Mesodermal cell (in vitro differentiated cells): ENCODE measurements at regions not wholly inside any gene's neighbourhood (a gene's known extent, or its start where the extent isn't known, plus 50 kb on each side); places are given as distances from the start of the nearest gene placed in this dataset.
"Not testable (repeated sequence)": the region's sequence is repeated elsewhere in the genome, so short reads cannot be mapped to it uniquely, and the experiment has no call there.

Experiments used
- H3K27ac ChIP-seq: 2 replicates; pipeline ENCODE4 v1.7.0; 2013; ENCODE audit warnings: mild to moderate bottlenecking, low read depth, low read length, moderate library complexity; ENCODE audit not compliant: severe bottlenecking
- H3K36me3 ChIP-seq: 2 replicates; pipeline ENCODE4 v1.7.1; 2013; ENCODE audit warnings: mild to moderate bottlenecking, low read length, moderate library complexity; ENCODE audit not compliant: control insufficient read depth, insufficient read depth
- H3K4me1 ChIP-seq: one replicate; pipeline ENCODE4 v1.7.1; 2013; ENCODE audit warnings: mild to moderate bottlenecking, low read length; ENCODE audit not compliant: insufficient read depth, control insufficient read depth, poor library complexity, severe bottlenecking
- H3K4me3 ChIP-seq: 2 replicates; pipeline ENCODE4 v1.7.0; 2013; ENCODE audit warnings: low read length, control low read depth, mild to moderate bottlenecking; ENCODE audit not compliant: insufficient read depth, poor library complexity, severe bottlenecking; ENCODE audit errors: extremely low read depth
- H3K9me3 ChIP-seq: 2 replicates; pipeline ENCODE4 v1.7.1; 2013; ENCODE audit warnings: mild to moderate bottlenecking, low read length, moderate library complexity; ENCODE audit not compliant: control insufficient read depth
- WGBS, 2 experiments: methylation state at CpG; one replicate each; pipeline ENCODE4 v1.1.5; 2013; ENCODE audit warnings: missing lambda C conversion rate in 2 of 2; ENCODE audit not compliant: insufficient coverage in 2 of 2; 5-methylcytosine and 5-hydroxymethylcytosine counted together

DNA sequence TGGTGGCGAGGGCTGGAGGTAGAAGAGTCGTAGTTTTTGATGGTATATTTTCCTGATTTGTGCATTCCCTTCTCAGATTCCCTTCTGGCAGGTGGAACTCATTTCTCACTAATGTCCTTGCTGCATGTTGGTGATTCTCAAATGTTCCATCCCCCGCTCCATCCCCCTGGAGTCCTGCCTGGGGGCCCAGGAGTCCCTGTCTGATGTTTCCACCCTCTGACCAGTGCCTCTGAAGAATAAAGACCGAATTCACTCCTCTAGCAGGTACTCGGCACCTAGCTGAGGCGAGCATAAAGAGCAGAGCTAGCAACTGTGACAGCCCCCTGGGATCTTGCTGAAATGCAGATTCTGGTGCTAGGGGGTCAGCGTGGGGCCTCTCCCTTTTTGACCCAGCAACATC, 301.8 kb downstream of the BCL2L11 start:
- not testable (repeated sequence) for H3K36me3 ChIP-seq, H3K4me1 ChIP-seq, H3K27ac ChIP-seq, H3K9me3 ChIP-seq, H3K4me3 ChIP-seq
- WGBS, 2 experiments: 93 to 96% methylated on average over 4 to 5 of the region's 7 CpGs

DNA sequence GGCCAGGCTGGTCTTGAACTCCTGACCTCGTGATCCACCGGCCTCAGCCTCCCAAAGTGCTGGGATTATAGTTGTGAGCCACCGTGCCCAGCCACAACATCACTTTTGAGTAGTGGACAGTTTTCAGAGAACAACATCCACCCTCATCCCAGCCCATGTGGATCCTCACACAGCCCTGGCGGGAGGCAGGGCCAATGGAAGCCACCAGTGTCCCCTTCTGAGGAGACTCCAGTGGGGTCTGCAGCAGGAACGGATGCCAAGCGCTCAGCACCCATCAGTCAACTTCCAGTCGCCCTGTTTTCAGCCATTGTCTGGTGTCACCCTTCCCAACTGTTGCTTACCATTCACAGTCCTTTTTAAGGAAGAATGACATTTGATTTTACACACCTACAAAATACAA, 302.5 kb downstream of the BCL2L11 start:
- 90% methylated on average over 2 of the region's 7 CpGs; no CpG with 5 or more reads in 1 of the 2 experiments for WGBS, 2 experiments
- not testable (repeated sequence) for H3K9me3 ChIP-seq, H3K4me3 ChIP-seq

DNA sequence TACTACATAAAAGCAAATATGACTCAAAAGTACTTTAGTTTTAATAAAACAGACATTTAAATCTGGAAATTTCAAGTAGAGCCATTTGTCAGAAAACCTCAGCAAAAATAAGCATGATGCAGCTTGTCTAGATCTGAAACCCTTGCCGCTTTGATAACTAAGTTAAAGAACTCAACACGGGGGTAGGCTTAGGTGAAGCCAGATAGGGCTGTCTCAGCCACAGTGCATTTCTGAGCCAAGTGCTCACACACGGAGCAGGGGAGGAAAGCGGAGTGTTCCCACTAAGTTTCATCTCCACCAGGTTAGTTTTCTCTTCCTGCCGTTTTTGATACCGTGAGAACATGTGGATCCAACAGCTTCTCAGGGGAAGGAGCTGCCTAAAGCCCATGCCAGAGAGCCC, 303.5 kb downstream of the BCL2L11 start:
- H3K9me3 ChIP-seq, H3K36me3 ChIP-seq, H3K4me1 ChIP-seq, H3K4me3 ChIP-seq, H3K27ac ChIP-seq: not testable (repeated sequence)
- WGBS, 2 experiments: no CpG with 5 or more reads among the region's 6 CpGs

More for the DNA sequence above, 302.5 kb downstream of the BCL2L11 start:
- not testable (repeated sequence) for H3K4me1 ChIP-seq, H3K36me3 ChIP-seq, H3K27ac ChIP-seq

DNA sequence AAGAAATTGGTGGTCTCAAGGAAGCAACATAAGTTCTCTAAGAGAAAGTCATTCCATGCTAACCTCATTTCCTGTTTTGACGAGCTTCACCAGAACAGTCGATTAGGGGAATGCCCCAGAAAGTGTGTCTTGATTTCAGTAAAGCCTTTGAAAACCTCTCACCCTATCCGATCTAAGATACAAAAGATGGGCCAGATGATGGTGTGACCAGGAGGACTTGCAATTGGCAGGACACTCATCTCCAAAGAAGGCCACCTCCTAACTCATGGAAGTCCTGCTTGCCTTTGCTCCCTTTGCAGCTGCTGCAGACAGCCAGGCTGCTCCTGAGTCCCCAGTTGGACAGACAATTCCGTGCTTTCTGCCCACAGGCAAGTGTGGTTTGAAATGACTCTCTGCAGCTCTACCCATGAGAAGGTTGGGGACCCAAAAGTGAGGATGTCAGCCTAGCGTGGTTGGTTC, 304.2 kb downstream of the BCL2L11 start:
- no CpG with 5 or more reads among the region's 5 CpGs for WGBS, 2 experiments
- H3K4me1 ChIP-seq, H3K9me3 ChIP-seq: not testable (repeated sequence)

DNA sequence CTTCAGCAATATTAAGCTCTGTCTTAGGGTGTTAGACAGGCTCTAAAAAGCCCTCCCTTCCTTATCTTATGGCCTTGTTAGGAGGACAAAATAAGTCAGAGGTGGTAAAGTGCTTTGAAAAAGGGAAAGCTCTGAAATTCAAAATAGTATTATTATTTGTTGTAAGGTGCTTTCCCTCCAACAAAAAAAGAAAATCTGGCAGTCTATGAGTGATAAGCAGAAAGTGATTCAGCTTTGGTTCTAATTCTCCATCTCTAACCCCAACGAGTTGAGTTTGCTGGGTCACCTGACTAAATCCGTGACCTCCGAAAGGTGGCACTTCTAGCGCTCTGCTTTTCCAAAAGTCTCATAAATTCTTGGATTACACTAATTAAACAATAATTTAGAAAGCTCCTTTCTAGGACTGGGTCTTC, 305.1 kb downstream of the BCL2L11 start:
- not testable (repeated sequence) for H3K4me1 ChIP-seq, H3K27ac ChIP-seq, H3K4me3 ChIP-seq, H3K36me3 ChIP-seq, H3K9me3 ChIP-seq
- WGBS, 2 experiments: no CpG with 5 or more reads among the region's 4 CpGs

More for the DNA sequence above, 304.2 kb downstream of the BCL2L11 start:
- not testable (repeated sequence) for H3K4me3 ChIP-seq, H3K27ac ChIP-seq, H3K36me3 ChIP-seq

DNA sequence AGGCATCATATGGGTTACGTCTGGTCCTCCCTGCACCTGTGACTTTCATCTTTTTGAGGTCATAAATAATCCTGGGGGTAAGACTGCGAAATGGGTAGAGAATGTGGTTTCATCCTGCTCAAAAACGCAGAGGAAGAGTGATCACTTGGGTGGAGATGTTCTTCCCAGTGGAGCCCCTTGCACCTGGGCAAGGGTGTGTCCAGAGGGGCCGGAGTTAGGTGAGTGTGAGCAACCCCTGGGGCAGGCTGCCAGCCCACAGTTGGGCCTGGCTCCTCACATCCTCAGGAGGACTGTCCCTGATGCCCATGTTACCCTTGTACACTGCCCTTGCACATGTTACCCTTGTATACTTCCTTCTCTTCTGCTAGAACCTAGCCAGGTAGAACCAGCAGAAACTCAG, 306.6 kb downstream of the BCL2L11 start:
- not testable (repeated sequence) for H3K27ac ChIP-seq, H3K9me3 ChIP-seq, H3K4me3 ChIP-seq, H3K4me1 ChIP-seq, H3K36me3 ChIP-seq
- 100% methylated on average over 1 of the region's 4 CpGs; no CpG with 5 or more reads in 1 of the 2 experiments for WGBS, 2 experiments

DNA sequence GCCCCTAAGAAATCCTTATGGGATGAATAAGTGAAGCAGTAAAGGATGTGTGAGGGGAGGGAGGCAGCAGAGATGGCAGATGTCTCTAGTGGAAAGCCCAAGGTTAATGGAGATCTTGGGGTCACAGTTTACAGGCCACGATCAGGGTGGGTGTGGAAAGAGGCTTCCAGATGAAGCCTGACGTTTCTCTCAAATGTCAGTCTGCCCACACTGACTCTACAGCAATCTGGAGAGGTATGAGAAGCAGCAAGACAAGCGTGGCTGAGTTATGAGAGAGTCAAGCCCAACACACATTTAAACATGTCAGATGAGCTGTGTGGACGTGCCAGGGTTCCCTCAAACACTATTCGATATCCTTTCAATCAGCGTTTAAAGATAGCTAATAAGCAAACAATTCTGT, 308.2 kb downstream of the BCL2L11 start:
- 100% methylated on average over 1 of the region's 6 CpGs; no CpG with 5 or more reads in 1 of the 2 experiments for WGBS, 2 experiments
- H3K4me1 ChIP-seq, H3K4me3 ChIP-seq, H3K27ac ChIP-seq, H3K36me3 ChIP-seq, H3K9me3 ChIP-seq: not testable (repeated sequence)

DNA sequence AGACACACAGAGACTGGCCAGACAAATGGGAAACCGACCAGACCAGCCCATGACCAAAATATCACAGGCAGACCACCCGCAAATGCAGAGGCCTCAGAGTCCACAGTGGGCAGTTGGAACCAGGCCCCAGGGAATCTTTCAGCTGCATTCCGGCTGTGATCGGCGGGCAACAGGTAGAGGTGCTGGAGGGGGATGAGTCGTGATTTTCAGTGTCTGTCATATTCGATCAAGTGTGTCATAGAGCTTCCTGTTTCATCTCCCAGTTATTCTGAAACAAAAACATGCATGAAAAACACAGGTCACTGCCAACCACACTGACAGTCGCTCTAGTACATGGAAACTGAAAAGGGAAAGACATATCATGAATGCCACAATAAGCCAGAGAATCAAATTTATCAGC, 308.6 kb downstream of the BCL2L11 start:
- not testable (repeated sequence) for H3K36me3 ChIP-seq, H3K4me1 ChIP-seq, H3K4me3 ChIP-seq, H3K9me3 ChIP-seq, H3K27ac ChIP-seq
- WGBS, 2 experiments: 100% methylated on average over 1 of the region's 8 CpGs; no CpG with 5 or more reads in 1 of the 2 experiments

DNA sequence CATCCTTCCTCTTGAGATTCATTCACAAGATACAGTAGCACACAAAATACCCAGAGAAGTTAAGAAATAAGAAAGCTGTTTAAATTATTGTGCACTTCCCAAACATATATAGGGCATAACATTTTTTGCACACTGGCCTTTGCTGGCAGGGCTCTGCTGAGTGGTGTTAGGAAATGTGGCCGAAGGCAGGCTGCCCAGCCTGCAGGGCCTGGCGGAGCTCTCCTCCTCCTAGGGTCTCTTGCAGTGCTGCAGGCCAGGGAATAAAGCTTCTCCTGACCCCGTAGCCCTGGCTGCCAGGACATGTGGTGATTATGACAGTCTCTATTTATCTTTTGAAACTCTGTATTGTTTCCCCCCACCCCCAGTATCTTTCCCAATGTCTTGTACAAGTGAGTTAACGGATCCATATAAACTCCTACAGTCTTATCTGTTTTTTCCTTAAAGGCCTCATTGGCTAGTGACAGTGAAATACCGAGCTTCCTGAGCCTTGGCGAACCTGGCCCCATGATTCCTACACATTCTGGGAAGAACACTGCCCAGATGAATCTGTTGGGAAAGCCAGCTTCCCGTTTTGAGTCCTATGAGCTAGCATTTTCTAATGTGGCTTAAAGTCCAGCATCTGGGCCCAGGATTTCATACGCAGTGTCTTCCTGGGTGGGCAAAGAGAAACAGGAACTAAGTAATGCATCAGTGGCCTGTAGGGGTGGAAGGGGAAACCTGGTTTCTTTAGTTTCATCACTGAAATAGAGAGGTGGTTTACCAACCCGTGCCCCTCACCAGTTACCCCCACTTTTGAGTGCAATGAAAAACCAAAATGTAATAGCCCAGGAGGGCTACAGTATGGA, 310.3 kb downstream of the BCL2L11 start:
- H3K36me3 ChIP-seq, H3K4me1 ChIP-seq, H3K4me3 ChIP-seq, H3K9me3 ChIP-seq, H3K27ac ChIP-seq: not testable (repeated sequence)
- WGBS, 2 experiments: no CpG with 5 or more reads among the region's 9 CpGs

DNA sequence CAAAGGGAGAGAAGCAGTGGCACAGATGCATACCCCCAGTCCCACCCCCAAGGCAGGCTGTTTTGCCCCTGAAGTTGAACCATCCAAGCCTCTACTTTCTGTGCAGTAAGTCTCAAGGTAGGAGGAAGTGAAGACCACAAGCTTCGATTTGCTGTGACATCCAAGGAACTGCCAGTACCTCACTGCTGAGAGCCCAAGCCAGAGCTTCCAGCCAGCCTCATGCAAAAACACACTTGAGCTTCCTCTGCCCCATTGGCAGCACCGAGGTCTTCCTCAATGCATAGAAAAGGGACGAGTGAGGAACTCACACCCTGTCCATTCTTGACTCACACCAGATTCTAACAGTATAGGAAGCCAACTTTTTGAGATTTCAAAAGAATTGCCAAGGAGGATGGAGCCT, 311.7 kb downstream of the BCL2L11 start:
- H3K36me3 ChIP-seq, H3K4me1 ChIP-seq, H3K27ac ChIP-seq, H3K9me3 ChIP-seq, H3K4me3 ChIP-seq: not testable (repeated sequence)
- WGBS, 2 experiments: no CpG with 5 or more reads among the region's 3 CpGs

DNA sequence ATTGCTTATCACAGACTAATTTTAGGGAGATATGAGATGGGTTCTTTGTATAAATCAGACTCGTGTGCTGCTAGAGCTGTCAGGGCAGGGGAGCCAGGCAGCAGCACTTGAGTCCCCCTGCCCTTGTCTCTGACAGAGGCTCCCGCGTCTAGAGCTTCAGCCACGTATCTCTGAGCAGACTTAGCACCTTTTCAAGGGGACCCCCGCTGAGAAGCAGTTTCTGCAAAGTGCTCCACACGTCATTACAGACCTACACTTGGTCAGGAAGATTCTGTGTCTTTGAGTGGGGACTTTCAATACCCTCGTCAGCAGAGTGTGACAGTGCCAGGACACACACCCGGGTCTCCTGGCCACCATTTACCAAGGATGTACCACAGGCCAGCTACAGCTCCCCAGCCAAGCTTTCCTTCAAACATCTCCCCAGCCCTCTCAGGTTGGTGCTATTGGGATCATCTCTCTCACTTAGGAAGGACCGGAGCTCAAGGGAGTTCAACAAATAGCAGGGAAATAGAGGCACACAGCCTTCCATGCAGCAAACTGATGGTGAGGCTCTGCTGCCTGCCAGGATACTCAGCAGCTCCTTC, 312.3 kb downstream of the BCL2L11 start:
- not testable (repeated sequence) for H3K36me3 ChIP-seq, H3K4me3 ChIP-seq, H3K4me1 ChIP-seq, H3K9me3 ChIP-seq, H3K27ac ChIP-seq
- 77 to 100% methylated on average over 1 to 2 of the region's 9 CpGs for WGBS, 2 experiments
